Tibial nerve (tissue), 3 donors: ENCODE measurements at regions not wholly inside any gene's neighbourhood (a gene's known extent, or its start where the extent isn't known, plus 50 kb on each side); places are given as distances from the start of the nearest gene placed in this dataset.

Source experiments
- POLR2A ChIP-seq, 2 donors: fragments of 450-650 bp; IDR thresholded peaks; one replicate each; pipeline ENCODE4 v1.6.1; 2017; ENCODE audit warnings: antibody characterized with exemption in 2 of 2, mild to moderate bottlenecking in 2 of 2, moderate library complexity in 2 of 2
- TF ChIP-seq, protein P1 (sequence below), 5 experiments: fragments of 200-600 bp in 3 of 5; fragments of 450-650 bp in 2 of 5; sonication (generic) in 3 of 5; IDR thresholded peaks; one replicate each; pipeline ENCODE4 v1.5.1; 2016 to 2019; ENCODE audit warnings: antibody characterized with exemption in 5 of 5, mild to moderate bottlenecking in 3 of 5, moderate library complexity in 2 of 5

DNA sequence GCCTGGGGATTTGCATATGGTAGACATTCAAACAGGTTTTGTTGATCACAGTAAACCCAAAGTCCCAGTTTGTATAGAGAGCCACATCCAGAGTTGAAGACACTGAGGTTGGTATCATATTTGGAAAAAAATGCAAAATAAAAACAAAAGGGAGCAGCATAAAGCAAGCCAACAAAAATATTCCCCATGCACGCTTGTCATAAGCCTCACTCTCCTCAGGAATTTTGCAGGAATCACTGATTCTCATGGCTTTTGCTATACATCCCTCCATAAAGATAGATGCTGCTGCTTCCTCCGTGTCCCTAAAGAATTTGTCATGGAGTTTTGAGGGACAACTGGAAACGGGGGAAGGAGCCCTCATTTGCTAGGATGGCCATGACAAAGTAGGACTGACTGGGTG lies 108.8 kb upstream of the TCF4 start:
- no peak for TF ChIP-seq POLR2A (IDR thresholded peaks at IDR 0.05)
- TF ChIP-seq, protein P1, sequence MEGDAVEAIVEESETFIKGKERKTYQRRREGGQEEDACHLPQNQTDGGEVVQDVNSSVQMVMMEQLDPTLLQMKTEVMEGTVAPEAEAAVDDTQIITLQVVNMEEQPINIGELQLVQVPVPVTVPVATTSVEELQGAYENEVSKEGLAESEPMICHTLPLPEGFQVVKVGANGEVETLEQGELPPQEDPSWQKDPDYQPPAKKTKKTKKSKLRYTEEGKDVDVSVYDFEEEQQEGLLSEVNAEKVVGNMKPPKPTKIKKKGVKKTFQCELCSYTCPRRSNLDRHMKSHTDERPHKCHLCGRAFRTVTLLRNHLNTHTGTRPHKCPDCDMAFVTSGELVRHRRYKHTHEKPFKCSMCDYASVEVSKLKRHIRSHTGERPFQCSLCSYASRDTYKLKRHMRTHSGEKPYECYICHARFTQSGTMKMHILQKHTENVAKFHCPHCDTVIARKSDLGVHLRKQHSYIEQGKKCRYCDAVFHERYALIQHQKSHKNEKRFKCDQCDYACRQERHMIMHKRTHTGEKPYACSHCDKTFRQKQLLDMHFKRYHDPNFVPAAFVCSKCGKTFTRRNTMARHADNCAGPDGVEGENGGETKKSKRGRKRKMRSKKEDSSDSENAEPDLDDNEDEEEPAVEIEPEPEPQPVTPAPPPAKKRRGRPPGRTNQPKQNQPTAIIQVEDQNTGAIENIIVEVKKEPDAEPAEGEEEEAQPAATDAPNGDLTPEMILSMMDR (IDR thresholded peaks at IDR 0.05), result no peak
